HG03103 (cell line): ENCODE measurements at regions not wholly inside any gene's neighbourhood (a gene's known extent, or its start where the extent isn't known, plus 50 kb on each side); places are given as distances from the start of the nearest gene placed in this dataset.
A peak's percentile ranks its signal among the peaks of the same experiment; 100 is the strongest.
"Not testable (repeated sequence)": the region's sequence is repeated elsewhere in the genome, so short reads cannot be mapped to it uniquely, and the experiment has no call there.

Experiments
- ATAC-seq: cut with Tn5 transposase; IDR thresholded peaks from one replicate; pipeline ENCODE4 v1.9.1; 2021; ENCODE audit warnings: low read depth; ENCODE audit not compliant: unreplicated experiment

GRCh38 chr11:60592601-60593000 is 77.4 kb downstream of the MS4A13 start:
- no peak for ATAC-seq

GRCh38 chr11:60594998-60595642 is 79.9 kb downstream of the MS4A13 start:
- no peak for ATAC-seq

- ATAC-seq = no peak
These were observed 91.9 kb upstream of the MS4A8 start for GRCh38 chr11:60607483-60607882.

- no peak for ATAC-seq
These were observed 89.8 kb upstream of the MS4A8 start for GRCh38 chr11:60609632-60610031.

- ATAC-seq = no peak
These were observed 88.7 kb upstream of the MS4A8 start for GRCh38 chr11:60610702-60611101.

GRCh38 chr11:60615497-60615896 is 83.9 kb upstream of the MS4A8 start:
- no peak for ATAC-seq

- ATAC-seq = not testable (repeated sequence)
These were observed 77.5 kb upstream of the MS4A8 start for GRCh38 chr11:60621940-60622339.

GRCh38 chr11:60622776-60623175 is 76.6 kb upstream of the MS4A8 start:
- not testable (repeated sequence) for ATAC-seq

- ATAC-seq = no peak
These were observed 74.2 kb upstream of the MS4A8 start for GRCh38 chr11:60625262-60625661.

- no peak for ATAC-seq
These were observed 70.0 kb upstream of the MS4A8 start for GRCh38 chr11:60629399-60629798.

- ATAC-seq = no peak
These were observed 67.5 kb upstream of the MS4A8 start for GRCh38 chr11:60631944-60632343.

- peak; percentile 44 for ATAC-seq
These were observed 65.8 kb upstream of the MS4A8 start for GRCh38 chr11:60633645-60634044.

- peak; percentile 53 for ATAC-seq
These were observed 65.3 kb upstream of the MS4A8 start for GRCh38 chr11:60634126-60634525.

- no peak for ATAC-seq
These were observed 57.5 kb upstream of the MS4A8 start for GRCh38 chr11:60641940-60642339.

GRCh38 chr11:60647087-60647486 is 52.3 kb upstream of the MS4A8 start:
- ATAC-seq = no peak
